OCI-LY7 (cell line): ENCODE measurements at regions not wholly inside any gene's neighbourhood (a gene's known extent, or its start where the extent isn't known, plus 50 kb on each side); places are given as distances from the start of the nearest gene placed in this dataset.

Source experiments
- CTCF ChIP-seq: fragments of 200-600 bp; sonication (generic); conservative IDR thresholded peaks from 2 replicates; pipeline ENCODE4 v1.5.1; 2014; ENCODE audit warnings: mild to moderate bottlenecking, antibody characterized with exemption, low read length, moderate library complexity, mixed read lengths
- EZH2phosphoT487 ChIP-seq: fragments of 200-600 bp; sonication (generic); IDR thresholded peaks from 2 replicates; pipeline ENCODE4 v1.6.1; 2018; ENCODE audit warnings: low read depth, borderline replicate concordance, mild to moderate bottlenecking, mixed run types, antibody characterized with exemption, low read length, moderate library complexity, mixed read lengths

DNA sequence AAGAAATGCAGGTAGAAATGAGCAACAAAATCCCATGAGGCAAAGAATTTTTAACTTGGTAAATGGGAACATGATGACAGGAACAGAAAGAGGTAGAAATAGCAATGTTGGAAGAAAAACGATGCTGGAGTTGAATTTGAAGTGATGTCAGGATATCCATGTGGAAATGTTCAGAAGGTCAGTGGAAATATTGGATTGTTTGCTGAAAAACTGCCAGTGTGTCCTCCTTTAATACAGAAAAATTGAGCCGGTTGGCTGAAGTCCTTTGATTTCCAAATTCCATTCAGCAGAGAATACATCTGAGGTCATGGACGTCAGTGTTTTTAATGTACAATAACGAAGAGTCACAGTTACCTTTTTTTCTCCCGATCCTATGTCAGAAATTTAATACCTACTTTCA, 110.0 kb upstream of the DMAC1 start:
- TF ChIP-seq CTCF (no peak), EZH2phosphoT487 (no peak)
